ENCODE measurements at regions not wholly inside any gene's neighbourhood (a gene's known extent, or its start where the extent isn't known, plus 50 kb on each side); places are given as distances from the start of the nearest gene placed in this dataset.

GRCh38 chr12:65632131-65632855 is 192.0 kb upstream of the HMGA2 start:
- intact Hi-C loops (cut with DNase I; ENCODE audit: low total_unique reads): loop anchor here (5.0 kb wide), 1 partner anchor 165 kb away; no protein-coding TSS in a partner anchor
- peaks cover 0 to 5% of the 10 kb centered on the region in 2 donors for H3K4me1 ChIP-seq
- TF ChIP-seq POLR2AphosphoS5 (IDR thresholded peaks at IDR 0.05): no peak
- no peak for TF ChIP-seq CTCF (IDR thresholded peaks at IDR 0.05)
- TF ChIP-seq POLR2A (IDR thresholded peaks at IDR 0.05): no peak
- H3K4me3 ChIP-seq: peak overlapping the region in 1 of 3 donors; percentile 27
- no peak for DNase-seq (ENCODE audit: low spot score in 2 of 2)
- H3K36me3 ChIP-seq: no peaks in the 10 kb centered on the region
- H3K27ac ChIP-seq: peak overlapping the region; percentile 21 to 82
- H3K9me3 ChIP-seq: no peaks in the 10 kb centered on the region
- no peaks in the 10 kb centered on the region for H3K27me3 ChIP-seq

GRCh38 chr12:65634061-65634460 is 190.2 kb upstream of the HMGA2 start:
- H3K27me3 ChIP-seq: no peaks in the 10 kb centered on the region
- H3K4me1 ChIP-seq: peaks cover 0 to 5% of the 10 kb centered on the region in 2 donors
- DNase-seq (ENCODE audit: low spot score in 2 of 2): no peak
- H3K9me3 ChIP-seq: no peaks in the 10 kb centered on the region
- TF ChIP-seq POLR2AphosphoS5 (IDR thresholded peaks at IDR 0.05): no peak
- no peak for TF ChIP-seq CTCF (IDR thresholded peaks at IDR 0.05)
- no peak for TF ChIP-seq POLR2A (IDR thresholded peaks at IDR 0.05)
- no peak overlapping the region for H3K4me3 ChIP-seq
- H3K36me3 ChIP-seq: no peaks in the 10 kb centered on the region
- intact Hi-C loops (cut with DNase I; ENCODE audit: low total_unique reads): loop anchor here (5.0 kb wide), 1 partner anchor 163 kb away; no protein-coding TSS in a partner anchor
- H3K27ac ChIP-seq: peak overlapping the region in 1 of 2 donors; percentile 12

GRCh38 chr12:65634626-65635331 is 189.5 kb upstream of the HMGA2 start:
- intact Hi-C loops (cut with DNase I; ENCODE audit: low total_unique reads): loop anchor here (5.0 kb wide), 1 partner anchor 163 kb away; no protein-coding TSS in a partner anchor
- DNase-seq (ENCODE audit: low spot score in 2 of 2): no peak
- TF ChIP-seq POLR2A (IDR thresholded peaks at IDR 0.05): no peak
- TF ChIP-seq CTCF (IDR thresholded peaks at IDR 0.05): no peak
- TF ChIP-seq POLR2AphosphoS5 (IDR thresholded peaks at IDR 0.05): no peak
- Histone ChIP-seq H3K27ac (no peak overlapping the region), H3K36me3 (no peaks in the 10 kb centered on the region), H3K4me1 (peaks cover 0 to 5% of the 10 kb centered on the region in 2 donors), H3K4me3 (no peak overlapping the region), H3K27me3 (no peaks in the 10 kb centered on the region), H3K9me3 (no peaks in the 10 kb centered on the region)

GRCh38 chr12:65636436-65636835 is 187.8 kb upstream of the HMGA2 start:
- intact Hi-C loops (cut with DNase I; ENCODE audit: low total_unique reads): no loop called here

More at GRCh38 chr12:65636436-65636835, 187.8 kb upstream of the HMGA2 start:
- Histone ChIP-seq H3K4me1 (peaks cover 0 to 5% of the 10 kb centered on the region in 2 donors), H3K27ac (no peak overlapping the region), H3K36me3 (no peaks in the 10 kb centered on the region), H3K9me3 (no peaks in the 10 kb centered on the region), H3K27me3 (no peaks in the 10 kb centered on the region), H3K4me3 (no peak overlapping the region)
- TF ChIP-seq POLR2A (IDR thresholded peaks at IDR 0.05): no peak
- no peak for TF ChIP-seq CTCF (IDR thresholded peaks at IDR 0.05)
- no peak for TF ChIP-seq POLR2AphosphoS5 (IDR thresholded peaks at IDR 0.05)
- no peak for DNase-seq (ENCODE audit: low spot score in 2 of 2)
